CD4-positive, alpha-beta T cell (primary cell): ENCODE measurements at regions not wholly inside any gene's neighbourhood (a gene's known extent, or its start where the extent isn't known, plus 50 kb on each side); places are given as distances from the start of the nearest gene placed in this dataset.
"Not testable (repeated sequence)": the region's sequence is repeated elsewhere in the genome, so short reads cannot be mapped to it uniquely, and the experiment has no call there.

Experiments used
- ATAC-seq: fragments of 200-7000 bp; cut with Tn5 transposase; one replicate; pipeline ENCODE4 v1.10.0; 2022; ENCODE audit warnings: mild to moderate bottlenecking; ENCODE audit not compliant: poor library complexity
- CTCF ChIA-PET: fragments of 350-600 bp; sonication (Branson Sonifier 250); formaldehyde crosslinking; loops from one replicate; lab custom pipeline; 2021; ENCODE audit warnings: antibody characterized with exemption, inconsistent platforms; lab: Charles Lee
- POLR2A ChIA-PET: fragments of 350-600 bp; sonication (Branson Sonifier 250); formaldehyde crosslinking; loops from one replicate; lab custom pipeline; 2021; ENCODE audit warnings: antibody characterized with exemption, inconsistent platforms; lab: Charles Lee
- DNase-seq, 14 experiments: peaks; one replicate each; pipeline ENCODE4 v3.0.0-alpha.2; 2013 to 2020; ENCODE audit warnings: mixed read lengths in 2 of 14
- H3K27ac ChIP-seq, 2 donors: one replicate each; pipeline versions ENCODE4 v1.5.1 to v1.7.0; 2013; ENCODE audit warnings: low read length in 2 of 2, low read depth in 1 of 2, mild to moderate bottlenecking in 1 of 2
- H3K27me3 ChIP-seq, 2 experiments: 1 replicate in 1 of 2; 2 replicates in 1 of 2; pipeline versions ENCODE4 v1.6.1 to v1.7.0; 2013; ENCODE audit warnings: low read length in 2 of 2, control low read depth in 1 of 2, mild to moderate bottlenecking in 1 of 2, moderate library complexity in 1 of 2; ENCODE audit not compliant: insufficient read depth in 2 of 2, control insufficient read depth in 1 of 2
- H3K36me3 ChIP-seq: one replicate; pipeline ENCODE4 v1.6.1; 2013; ENCODE audit warnings: low read length, control low read depth; ENCODE audit not compliant: insufficient read depth
- H3K4me1 ChIP-seq: one replicate; pipeline ENCODE4 v1.6.1; 2013; ENCODE audit warnings: low read length, control low read depth; ENCODE audit not compliant: insufficient read depth
- H3K4me3 ChIP-seq: one replicate; pipeline ENCODE4 v1.5.1; 2013; ENCODE audit warnings: mild to moderate bottlenecking, low read length, moderate library complexity
- H3K9me3 ChIP-seq, 2 experiments: 1 replicate in 1 of 2; 2 replicates in 1 of 2; pipeline versions ENCODE4 v1.6.1 to v1.7.0; 2013; ENCODE audit warnings: low read length in 2 of 2, mild to moderate bottlenecking in 2 of 2, control low read depth in 1 of 2, moderate library complexity in 1 of 2; ENCODE audit not compliant: control insufficient read depth in 1 of 2, insufficient read depth in 1 of 2
- H3K27ac Mint-ChIP-seq: one replicate; pipeline ENCODE4 v1.8.0; 2020; ENCODE audit warnings: mixed read lengths
- H3K27me3 Mint-ChIP-seq: one replicate; pipeline ENCODE4 v1.8.0; 2021; ENCODE audit warnings: mixed read lengths
- H3K36me3 Mint-ChIP-seq: one replicate; pipeline ENCODE4 v1.8.0; 2021; ENCODE audit warnings: low read depth, mixed read lengths
- H3K4me1 Mint-ChIP-seq: one replicate; pipeline ENCODE4 v1.8.0; 2021; ENCODE audit warnings: low read depth, mixed read lengths
- H3K4me3 Mint-ChIP-seq: one replicate; pipeline ENCODE4 v1.8.0; 2020; ENCODE audit warnings: mild to moderate bottlenecking, mixed read lengths
- H3K9me3 Mint-ChIP-seq: one replicate; pipeline ENCODE4 v1.8.0; 2020; ENCODE audit warnings: mixed read lengths
- CTCF ChIP-seq: fragments of 200-600 bp; IDR thresholded peaks from one replicate; pipeline ENCODE4 v1.8.0; 2022; ENCODE audit warnings: antibody characterized with exemption, mild to moderate bottlenecking
- intact Hi-C, 2 experiments: fragments of 100-400 bp; cut with DNase I in 1 of 2; cut with micrococcal nuclease in 1 of 2; formaldehyde crosslinking; loops; one replicate each; pipeline versions ENCODE4 v1.15.1 to v1.9.0; 2023 to 2025; cut with DNase I, micrococcal nuclease

DNA sequence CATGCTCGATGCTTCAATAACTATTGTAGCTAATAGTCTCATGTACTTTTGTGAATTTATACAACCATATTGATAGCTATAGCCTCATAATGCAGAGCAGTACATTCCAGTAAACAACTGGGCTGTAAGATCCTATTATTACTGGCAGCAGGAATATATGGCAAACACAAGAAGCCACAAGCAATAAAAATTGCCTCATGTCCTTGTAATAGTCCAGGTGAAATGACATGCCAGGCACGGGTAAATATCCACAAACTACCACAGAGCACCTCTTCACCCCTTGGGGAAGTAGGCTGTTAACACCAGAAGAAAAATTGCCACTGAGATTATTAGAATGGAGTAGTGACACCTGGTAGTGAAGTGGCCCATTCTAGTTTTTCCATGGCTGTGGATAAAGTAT is 158.3 kb downstream of the MTX2 start:
- Histone ChIP-seq H3K4me1 (no peaks in the 10 kb centered on the region), H3K27ac (no peak overlapping the region), H3K9me3 (no peaks in the 10 kb centered on the region), H3K36me3 (no peaks in the 10 kb centered on the region), H3K4me3 (no peak overlapping the region), H3K27me3 (no peaks in the 10 kb centered on the region)
- Mint-ChIP-seq H3K4me1 (no peaks in the 10 kb centered on the region), H3K36me3 (no peaks in the 10 kb centered on the region), H3K27ac (no peak overlapping the region), H3K27me3 (peaks cover 47% of the 10 kb centered on the region), H3K9me3 (no peaks in the 10 kb centered on the region), H3K4me3 (no peak overlapping the region)
- ChIA-PET CTCF (no interaction called here), POLR2A (no interaction called here)
- no peak for TF ChIP-seq CTCF
- ATAC-seq (no peak), DNase-seq (no peak)
- intact Hi-C loops, result no loop called here

DNA sequence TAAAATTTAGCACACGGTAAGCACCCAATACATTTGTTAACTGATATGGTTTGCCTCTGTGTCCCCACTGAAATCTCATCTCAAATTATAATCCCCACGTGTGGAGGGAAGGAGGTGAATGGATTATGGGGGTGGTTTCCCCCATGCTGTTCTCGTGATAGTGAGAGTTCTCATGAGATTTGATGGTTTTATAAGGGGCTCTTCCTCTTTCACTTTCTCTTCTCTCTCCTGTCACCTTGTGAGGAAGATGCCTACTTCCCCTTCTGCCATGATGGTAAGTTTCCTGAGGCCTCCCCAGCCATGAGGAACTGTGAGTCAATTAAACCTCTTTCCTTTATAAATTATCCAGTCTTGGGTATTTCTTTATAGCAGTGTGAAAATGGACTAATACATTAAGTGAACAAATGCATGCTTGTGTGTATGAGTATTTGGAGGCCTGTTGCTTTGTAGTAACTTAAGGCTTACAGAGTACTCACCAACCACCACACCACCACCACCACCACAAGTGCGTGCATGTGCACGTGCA is 159.8 kb downstream of the MTX2 start:
- DNase-seq, H3K36me3 Mint-ChIP-seq, H3K27ac Mint-ChIP-seq, H3K4me1 ChIP-seq, H3K9me3 ChIP-seq, H3K4me3 ChIP-seq, CTCF ChIA-PET, H3K36me3 ChIP-seq, POLR2A ChIA-PET, H3K4me3 Mint-ChIP-seq, H3K27me3 ChIP-seq, H3K9me3 Mint-ChIP-seq, H3K4me1 Mint-ChIP-seq, ATAC-seq, intact Hi-C loops, H3K27ac ChIP-seq: not testable (repeated sequence)
- H3K27me3 Mint-ChIP-seq, result peaks cover 36% of the 10 kb centered on the region

DNA sequence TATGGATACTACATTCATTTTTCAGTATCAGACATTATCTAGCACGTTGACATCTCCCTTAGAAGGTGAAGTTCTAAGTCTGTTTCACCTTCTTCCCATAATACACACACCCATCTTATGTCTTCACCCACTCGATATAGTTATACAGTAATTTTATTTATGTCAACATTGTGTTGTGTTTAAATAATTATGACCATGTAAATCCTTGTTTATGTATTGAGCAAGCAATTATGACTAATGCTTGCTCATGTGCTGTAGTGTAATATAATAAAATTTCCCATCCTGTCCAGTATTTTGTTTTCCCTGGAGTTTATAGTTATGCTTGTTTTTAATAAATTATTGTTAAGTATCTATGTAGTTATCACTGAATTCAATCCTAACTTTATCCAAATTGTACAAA is 163.2 kb downstream of the MTX2 start:
- H3K27me3 Mint-ChIP-seq, result peaks cover 44% of the 10 kb centered on the region
- no peaks in the 10 kb centered on the region for H3K36me3 Mint-ChIP-seq

More for the DNA sequence above, 163.2 kb downstream of the MTX2 start:
- ChIA-PET CTCF (interaction anchor here (1.5 kb wide), 1 partner anchor 22 kb away, joined by 5 read pairs; no protein-coding TSS in a partner anchor), POLR2A (no interaction called here)
- no peak overlapping the region for H3K27ac ChIP-seq
- intact Hi-C loops, result no loop called here
- H3K27ac Mint-ChIP-seq, result no peak overlapping the region
- ATAC-seq (no peak), DNase-seq (no peak)
- no peak overlapping the region for H3K4me3 Mint-ChIP-seq
- no peaks in the 10 kb centered on the region for H3K36me3 ChIP-seq
- no peaks in the 10 kb centered on the region for H3K4me1 Mint-ChIP-seq
- peaks cover 5 to 11% of the 10 kb centered on the region in 2 experiments for H3K27me3 ChIP-seq
- H3K4me3 ChIP-seq, result no peak overlapping the region
- H3K9me3 Mint-ChIP-seq, result no peaks in the 10 kb centered on the region
- no peaks in the 10 kb centered on the region for H3K9me3 ChIP-seq
- H3K4me1 ChIP-seq, result no peaks in the 10 kb centered on the region
- TF ChIP-seq CTCF, result no peak
